ENCODE measurements at regions not wholly inside any gene's neighbourhood (a gene's known extent, or its start where the extent isn't known, plus 50 kb on each side); places are given as distances from the start of the nearest gene placed in this dataset.

GRCh38 chr13:74625541-74625940, 491.3 kb upstream of the KLF12 start:
- no peak for TF ChIP-seq REST (IDR thresholded peaks at IDR 0.05; ENCODE audit: insufficient read depth in 1 of 2, low read depth in 2 of 2, low read length in 1 of 2)
- TF ChIP-seq CTCF (IDR thresholded peaks at IDR 0.05) = no peak
- no peak for TF ChIP-seq POLR2AphosphoS5 (IDR thresholded peaks at IDR 0.05; ENCODE audit: low read depth, low read length)
- TF ChIP-seq TCF7L2 (IDR thresholded peaks at IDR 0.05; ENCODE audit: low read depth, low read length) = no peak
- TF ChIP-seq SIN3A (IDR thresholded peaks at IDR 0.05; ENCODE audit: borderline replicate concordance, insufficient read depth, low read depth, low read length) = no peak

Data from Panc1 (cell line).